Astrocyte (in vitro differentiated cells and primary cell): ENCODE measurements at regions not wholly inside any gene's neighbourhood (a gene's known extent, or its start where the extent isn't known, plus 50 kb on each side); places are given as distances from the start of the nearest gene placed in this dataset.

ENCODE experiments used
- EZH2 ChIP-seq: IDR thresholded peaks from 2 replicates; pipeline ENCODE4 v1.6.1; 2012; ENCODE audit warnings: mild to moderate bottlenecking, low read length, inconsistent platforms; ENCODE audit not compliant: insufficient read depth
- TF ChIP-seq, protein P1 (sequence below): IDR thresholded peaks from 2 replicates; pipeline ENCODE4 v1.5.1; 2011; ENCODE audit warnings: low read depth, mild to moderate bottlenecking, inconsistent platforms, low read length, moderate library complexity; ENCODE audit not compliant: insufficient read depth

DNA sequence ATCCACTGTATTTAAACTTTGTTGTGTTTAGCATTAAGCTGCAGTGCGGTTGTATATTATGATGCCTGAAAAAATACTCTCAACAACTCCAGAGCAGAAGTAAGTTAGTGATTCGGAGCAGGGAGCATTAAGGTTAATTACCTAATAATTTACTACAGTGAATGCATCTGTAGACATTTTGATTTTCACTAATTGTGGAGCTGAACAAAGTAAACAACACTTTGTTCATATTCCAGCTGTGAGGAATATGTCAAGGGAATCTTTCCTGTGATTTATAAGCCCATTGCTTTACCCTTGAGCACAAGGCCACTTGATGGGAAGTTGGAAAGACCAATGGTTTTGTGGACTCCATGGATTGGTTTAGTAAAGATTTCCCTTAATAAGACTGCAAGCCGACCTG is 77.1 kb downstream of the CBLN4 start:
- TF ChIP-seq, protein P1, sequence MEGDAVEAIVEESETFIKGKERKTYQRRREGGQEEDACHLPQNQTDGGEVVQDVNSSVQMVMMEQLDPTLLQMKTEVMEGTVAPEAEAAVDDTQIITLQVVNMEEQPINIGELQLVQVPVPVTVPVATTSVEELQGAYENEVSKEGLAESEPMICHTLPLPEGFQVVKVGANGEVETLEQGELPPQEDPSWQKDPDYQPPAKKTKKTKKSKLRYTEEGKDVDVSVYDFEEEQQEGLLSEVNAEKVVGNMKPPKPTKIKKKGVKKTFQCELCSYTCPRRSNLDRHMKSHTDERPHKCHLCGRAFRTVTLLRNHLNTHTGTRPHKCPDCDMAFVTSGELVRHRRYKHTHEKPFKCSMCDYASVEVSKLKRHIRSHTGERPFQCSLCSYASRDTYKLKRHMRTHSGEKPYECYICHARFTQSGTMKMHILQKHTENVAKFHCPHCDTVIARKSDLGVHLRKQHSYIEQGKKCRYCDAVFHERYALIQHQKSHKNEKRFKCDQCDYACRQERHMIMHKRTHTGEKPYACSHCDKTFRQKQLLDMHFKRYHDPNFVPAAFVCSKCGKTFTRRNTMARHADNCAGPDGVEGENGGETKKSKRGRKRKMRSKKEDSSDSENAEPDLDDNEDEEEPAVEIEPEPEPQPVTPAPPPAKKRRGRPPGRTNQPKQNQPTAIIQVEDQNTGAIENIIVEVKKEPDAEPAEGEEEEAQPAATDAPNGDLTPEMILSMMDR, result no peak
- no peak for TF ChIP-seq EZH2
